GM12801 (cell line): ENCODE measurements at regions not wholly inside any gene's neighbourhood (a gene's known extent, or its start where the extent isn't known, plus 50 kb on each side); places are given as distances from the start of the nearest gene placed in this dataset.

Source experiments
- CTCF ChIP-seq: IDR thresholded peaks from one replicate; pipeline ENCODE4 v1.5.1; 2011; ENCODE audit warnings: control low read depth; ENCODE audit not compliant: insufficient read length; ENCODE audit errors: extremely low read depth

GRCh38 chr4:24006269-24006668 lies 116.4 kb upstream of the PPARGC1A start:
- no peak for TF ChIP-seq CTCF

GRCh38 chr4:24003926-24004325 lies 114.1 kb upstream of the PPARGC1A start:
- TF ChIP-seq CTCF, result no peak

GRCh38 chr4:24003496-24003895 lies 113.6 kb upstream of the PPARGC1A start:
- TF ChIP-seq CTCF, result no peak

GRCh38 chr4:24002330-24002966 lies 112.6 kb upstream of the PPARGC1A start:
- TF ChIP-seq CTCF, result no peak

GRCh38 chr4:24001486-24002329 lies 111.9 kb upstream of the PPARGC1A start:
- TF ChIP-seq CTCF, result no peak

- TF ChIP-seq CTCF, result no peak
These were observed 110.6 kb upstream of the PPARGC1A start for GRCh38 chr4:24000470-24000831.

GRCh38 chr4:23999714-24000469 lies 110.0 kb upstream of the PPARGC1A start:
- no peak for TF ChIP-seq CTCF
